ENCODE measurements at regions not wholly inside any gene's neighbourhood (a gene's known extent, or its start where the extent isn't known, plus 50 kb on each side); places are given as distances from the start of the nearest gene placed in this dataset.

GRCh38 chr18:77517901-77518300, 268.3 kb downstream of the GALR1 start:
- DNase-seq (ENCODE audit: low spot score), result no peak

- no peak for DNase-seq (ENCODE audit: low spot score)
Measured at GRCh38 chr18:77520767-77521166, 271.1 kb downstream of the GALR1 start.

- DNase-seq (ENCODE audit: low spot score), result no peak
Measured at GRCh38 chr18:77522051-77522675, 272.5 kb downstream of the GALR1 start.

- no peak for DNase-seq (ENCODE audit: low spot score)
Measured at GRCh38 chr18:77524909-77525308, 275.3 kb downstream of the GALR1 start.

- DNase-seq (ENCODE audit: low spot score), result no peak
Measured at GRCh38 chr18:77526962-77527361, 277.3 kb downstream of the GALR1 start.

- DNase-seq (ENCODE audit: low spot score), result no peak
Measured at GRCh38 chr18:77528872-77529271, 279.2 kb downstream of the GALR1 start.

- DNase-seq (ENCODE audit: low spot score), result no peak
Measured at GRCh38 chr18:77529492-77530176, 280.0 kb downstream of the GALR1 start.

- DNase-seq (ENCODE audit: low spot score), result no peak
Measured at GRCh38 chr18:77530732-77531131, 281.1 kb downstream of the GALR1 start.

- DNase-seq (ENCODE audit: low spot score), result no peak
Measured at GRCh38 chr18:77539860-77540259, 290.2 kb downstream of the GALR1 start.

GRCh38 chr18:77544792-77545191, 295.1 kb downstream of the GALR1 start:
- no peak for DNase-seq (ENCODE audit: low spot score)

GRCh38 chr18:77547757-77548156, 298.1 kb downstream of the GALR1 start:
- no peak for DNase-seq (ENCODE audit: low spot score)

- no peak for DNase-seq (ENCODE audit: low spot score)
Measured at GRCh38 chr18:77548790-77549420, 299.3 kb downstream of the GALR1 start.

GRCh38 chr18:77550625-77551024, 301.0 kb downstream of the GALR1 start:
- no peak for DNase-seq (ENCODE audit: low spot score)

- no peak for DNase-seq (ENCODE audit: low spot score)
Measured at GRCh38 chr18:77551055-77551454, 301.4 kb downstream of the GALR1 start.

GRCh38 chr18:77552945-77553344, 303.3 kb downstream of the GALR1 start:
- DNase-seq (ENCODE audit: low spot score), result no peak

GRCh38 chr18:77554061-77554460, 304.4 kb downstream of the GALR1 start:
- no peak for DNase-seq (ENCODE audit: low spot score)

GRCh38 chr18:77557046-77557587, 307.5 kb downstream of the GALR1 start:
- DNase-seq (ENCODE audit: low spot score), result no peak

GRCh38 chr18:77559274-77559910, 309.7 kb downstream of the GALR1 start:
- no peak for DNase-seq (ENCODE audit: low spot score)

- no peak for DNase-seq (ENCODE audit: low spot score)
Measured at GRCh38 chr18:77560341-77560992, 310.8 kb downstream of the GALR1 start.

GRCh38 chr18:77566604-77567003, 317.0 kb downstream of the GALR1 start:
- DNase-seq (ENCODE audit: low spot score), result no peak

GRCh38 chr18:77567205-77567604, 317.6 kb downstream of the GALR1 start:
- no peak for DNase-seq (ENCODE audit: low spot score)

GRCh38 chr18:77571743-77572142, 322.1 kb downstream of the GALR1 start:
- no peak for DNase-seq (ENCODE audit: low spot score)

Measured in germinal center (tissue), 1 donor.